Cerebellar nuclear complex (tissue), 1 donor: ENCODE measurements at regions not wholly inside any gene's neighbourhood (a gene's known extent, or its start where the extent isn't known, plus 50 kb on each side); places are given as distances from the start of the nearest gene placed in this dataset.
"Not testable (repeated sequence)": the region's sequence is repeated elsewhere in the genome, so short reads cannot be mapped to it uniquely, and the experiment has no call there.

ENCODE experiments used
- DNase-seq, 2 experiments: peaks; one replicate each; lab custom pipeline; 2025; lab: John Stamatoyannopoulos, UW

GRCh38 chr11:115663790-115664189 is 159.6 kb upstream of the CADM1 start:
- DNase-seq: no peak

GRCh38 chr11:115660030-115660805 is 156.0 kb upstream of the CADM1 start:
- no peak for DNase-seq

DNA sequence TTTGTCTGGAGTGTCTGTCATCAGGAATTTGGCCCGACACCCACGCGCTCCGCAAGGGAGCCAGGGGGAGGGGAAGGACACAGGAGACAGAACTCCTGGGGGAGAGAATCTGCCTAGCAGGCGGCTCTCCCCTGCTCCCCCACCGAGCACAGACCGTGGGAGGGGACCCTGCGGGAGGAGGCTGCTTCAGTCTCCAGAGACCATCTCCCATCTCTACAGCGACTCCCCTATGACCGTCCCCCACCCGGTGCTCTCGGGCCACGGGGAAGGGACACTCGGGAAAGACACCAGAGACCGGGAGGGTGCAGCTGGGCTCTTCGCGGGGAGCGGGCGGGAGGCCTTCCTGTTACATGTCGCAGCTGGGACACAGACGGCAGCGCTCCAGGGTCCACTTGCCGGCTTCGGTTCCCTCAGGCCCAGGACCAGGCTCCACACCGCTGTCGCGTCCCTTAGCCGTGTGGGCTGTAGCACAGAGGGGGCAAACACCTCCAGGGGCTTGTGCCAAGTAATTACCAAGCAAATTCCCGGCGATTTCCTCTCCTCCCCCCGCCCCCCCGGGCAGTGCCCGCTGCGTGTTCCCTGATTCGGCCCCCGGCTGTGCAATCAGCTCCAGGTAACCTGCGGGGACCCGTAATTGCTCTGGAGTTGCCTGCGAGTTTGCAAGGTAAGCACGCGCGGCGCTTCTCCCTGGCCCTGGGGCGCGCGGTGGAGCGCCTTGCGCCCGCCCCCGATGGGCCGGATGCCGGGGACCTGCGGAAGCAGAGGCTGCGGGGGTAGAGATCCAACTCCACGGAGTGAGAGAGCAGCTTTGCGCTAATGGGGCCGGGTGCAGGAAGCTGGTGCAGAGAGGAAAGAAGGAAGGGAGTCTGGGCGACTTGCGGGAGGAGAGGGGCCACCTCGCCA is 155.1 kb upstream of the CADM1 start:
- no peak for DNase-seq

- DNase-seq: no peak
These were observed 153.4 kb upstream of the CADM1 start for GRCh38 chr11:115657586-115657985.

- DNase-seq: no peak
These were observed 152.5 kb upstream of the CADM1 start for GRCh38 chr11:115656669-115657068.

DNA sequence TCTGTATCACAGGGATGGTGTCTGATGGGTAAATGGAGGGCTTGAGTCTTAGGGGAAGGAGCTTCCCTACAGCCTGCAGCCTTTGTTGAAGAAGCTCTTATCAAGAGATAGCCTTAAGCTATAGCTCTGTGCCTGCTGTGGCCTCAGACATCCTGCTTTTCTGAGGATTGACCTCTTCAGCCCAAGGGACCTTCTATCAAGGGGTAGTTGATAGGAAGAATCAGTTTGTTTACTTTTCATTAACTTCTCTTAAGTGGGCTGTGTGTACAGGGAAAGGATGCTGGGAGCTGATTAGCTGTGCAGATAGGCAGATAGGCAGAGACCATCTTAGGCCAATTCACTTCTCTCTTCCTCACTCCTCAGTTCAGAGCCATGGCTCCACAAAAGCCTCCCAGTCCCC is 151.8 kb upstream of the CADM1 start:
- no peak for DNase-seq

GRCh38 chr11:115654792-115655191 is 150.6 kb upstream of the CADM1 start:
- DNase-seq: no peak

- DNase-seq: no peak
These were observed 149.7 kb upstream of the CADM1 start for GRCh38 chr11:115653926-115654325.

GRCh38 chr11:115653076-115653475 is 148.9 kb upstream of the CADM1 start:
- no peak for DNase-seq

GRCh38 chr11:115652496-115652895 is 148.3 kb upstream of the CADM1 start:
- DNase-seq: no peak

GRCh38 chr11:115652094-115652493 is 147.9 kb upstream of the CADM1 start:
- DNase-seq: no peak

DNA sequence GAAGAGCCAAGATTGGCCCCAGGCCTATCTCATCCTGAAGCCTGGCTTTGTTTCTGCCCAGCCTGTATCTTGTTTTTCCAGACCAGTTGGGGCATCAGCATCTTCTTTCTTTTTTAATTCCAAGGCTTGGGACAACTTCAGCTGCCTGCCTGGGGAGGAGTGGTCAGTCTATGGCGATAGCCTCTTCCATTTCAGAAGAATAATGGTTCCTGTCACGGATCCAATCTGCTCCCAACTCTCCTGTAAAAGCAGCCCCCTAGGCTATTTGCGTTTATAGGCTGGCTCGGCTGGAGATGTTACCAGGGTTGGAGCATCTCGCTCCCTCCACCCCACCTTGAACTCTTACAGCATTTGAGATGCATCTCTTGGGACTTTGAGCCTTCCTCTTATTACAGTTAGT is 145.2 kb upstream of the CADM1 start:
- DNase-seq: no peak

DNA sequence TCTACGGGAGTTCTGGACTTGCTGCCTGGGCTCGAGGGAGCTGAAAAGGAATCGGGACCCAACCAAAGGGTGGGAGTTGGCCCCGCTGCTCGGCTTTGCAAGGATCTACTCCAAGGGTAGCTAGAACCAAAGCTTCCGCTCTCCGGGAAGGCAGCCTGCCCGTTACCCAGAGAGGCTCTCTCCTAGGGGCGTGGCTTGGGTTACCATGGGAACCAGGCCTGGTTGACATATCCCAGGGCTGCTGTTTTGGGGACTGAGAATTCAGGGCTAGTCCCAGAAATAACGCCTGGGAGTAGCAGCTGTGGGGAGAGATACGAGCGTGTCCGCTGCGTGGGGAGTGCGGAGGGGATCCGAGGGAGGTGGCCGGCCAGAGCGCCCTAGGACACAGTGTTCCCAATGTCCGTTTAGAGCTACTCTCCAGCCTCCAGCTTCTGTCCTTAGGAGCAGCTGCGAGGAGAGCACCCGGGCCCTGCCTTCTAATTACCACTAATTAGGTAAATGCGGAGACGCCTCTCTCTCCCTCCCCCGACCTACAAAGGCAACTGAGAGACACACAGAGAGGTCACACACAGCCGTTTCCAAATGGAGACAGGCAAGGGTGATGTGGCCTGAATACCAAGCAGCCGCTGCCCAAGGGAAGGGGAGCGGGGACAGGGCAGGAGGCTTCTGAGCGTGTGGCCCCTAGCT is 141.6 kb upstream of the CADM1 start:
- DNase-seq: no peak

DNA sequence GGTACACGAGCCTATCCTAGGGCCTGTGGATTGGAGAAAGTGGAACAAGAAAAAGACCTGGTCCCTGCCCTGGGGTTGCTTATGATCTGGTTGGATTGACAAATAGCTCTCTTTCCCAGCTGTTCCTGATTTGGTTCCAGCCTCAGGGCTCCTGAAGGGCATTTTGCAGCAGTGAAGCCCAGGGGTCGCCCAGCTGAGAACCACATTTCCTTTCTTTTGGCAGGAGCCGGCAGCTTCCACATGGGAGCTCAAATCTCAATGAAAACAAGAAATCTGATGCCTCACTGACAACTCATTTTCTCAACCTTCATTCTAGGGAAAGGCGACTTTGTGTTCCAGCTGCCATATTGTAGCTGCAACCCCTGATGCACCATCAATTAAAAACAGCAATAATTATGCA is 140.6 kb upstream of the CADM1 start:
- no peak for DNase-seq

GRCh38 chr11:115643549-115644270 is 139.5 kb upstream of the CADM1 start:
- DNase-seq: no peak

GRCh38 chr11:115642660-115643059 is 138.4 kb upstream of the CADM1 start:
- DNase-seq: no peak

- DNase-seq: no peak
These were observed 133.5 kb upstream of the CADM1 start for GRCh38 chr11:115637599-115638241.

GRCh38 chr11:115636753-115637527 is 132.7 kb upstream of the CADM1 start:
- no peak for DNase-seq

DNA sequence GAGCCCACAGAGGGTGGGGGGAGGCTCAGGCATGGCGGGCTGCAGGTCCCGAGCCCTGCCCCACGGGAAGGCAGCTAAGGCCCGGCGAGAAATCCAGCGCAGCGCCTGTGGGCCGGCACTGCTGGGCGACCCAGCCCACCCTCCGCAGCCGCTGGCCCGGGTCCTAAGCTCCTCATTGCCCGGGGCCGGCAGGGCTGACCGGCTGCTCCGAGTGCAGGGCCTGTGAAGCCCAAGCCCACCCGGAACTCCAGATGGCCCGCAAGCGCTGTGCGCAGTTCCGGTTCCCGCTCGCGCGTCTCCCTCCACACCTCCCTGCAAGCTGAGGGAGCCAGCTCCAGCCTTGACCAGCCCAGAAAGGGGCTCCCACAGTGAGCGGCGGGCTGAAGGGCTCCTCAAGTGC is 129.8 kb upstream of the CADM1 start:
- DNase-seq: not testable (repeated sequence)

DNA sequence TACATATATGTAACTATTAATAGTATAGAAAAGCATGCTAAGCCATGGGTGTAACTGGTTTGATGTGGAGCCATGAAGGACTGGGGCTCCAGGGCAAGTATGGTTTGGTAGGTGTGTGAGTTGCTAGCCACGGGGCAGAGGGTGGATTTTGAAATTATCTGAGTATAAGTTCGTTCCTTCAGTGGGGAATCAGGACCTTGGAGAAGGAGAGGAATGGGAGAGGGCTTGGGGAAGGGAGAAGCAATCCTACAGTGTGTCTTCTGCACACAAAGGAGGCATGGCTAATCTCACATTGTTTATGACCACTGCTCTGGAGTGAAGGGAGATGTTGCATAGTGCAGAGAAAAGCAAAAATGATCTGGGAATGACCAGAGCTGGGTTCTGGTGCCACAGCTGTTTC is 127.8 kb upstream of the CADM1 start:
- DNase-seq: no peak

GRCh38 chr11:115631609-115632008 is 127.4 kb upstream of the CADM1 start:
- no peak for DNase-seq
